Endodermal cell (in vitro differentiated cells): ENCODE measurements at regions not wholly inside any gene's neighbourhood (a gene's known extent, or its start where the extent isn't known, plus 50 kb on each side); places are given as distances from the start of the nearest gene placed in this dataset.
A peak's percentile ranks its signal among the peaks of the same experiment; 100 is the strongest.

Source experiments
- DNase-seq: peaks from one replicate; pipeline ENCODE4 v3.0.0-alpha.2; 2017
- H3K27ac ChIP-seq: 2 replicates; pipeline ENCODE4 v1.5.1; 2013; ENCODE audit warnings: mild to moderate bottlenecking, low read depth, low read length, moderate library complexity
- H3K27me3 ChIP-seq: 2 replicates; pipeline ENCODE4 v1.6.1; 2013; ENCODE audit warnings: mild to moderate bottlenecking, low read length, moderate library complexity; ENCODE audit not compliant: insufficient read depth, control insufficient read depth, poor library complexity, severe bottlenecking
- H3K36me3 ChIP-seq: 2 replicates; pipeline ENCODE4 v1.7.0; 2013; ENCODE audit warnings: mild to moderate bottlenecking, low read length, moderate library complexity; ENCODE audit not compliant: control insufficient read depth, insufficient read depth
- H3K4me1 ChIP-seq: one replicate; pipeline ENCODE4 v1.7.0; 2013; ENCODE audit warnings: low read length; ENCODE audit not compliant: control insufficient read depth, insufficient read depth
- H3K4me3 ChIP-seq: 2 replicates; pipeline ENCODE4 v1.5.1; 2013; ENCODE audit warnings: mild to moderate bottlenecking, low read length, moderate library complexity
- H3K9ac ChIP-seq: 2 replicates; pipeline ENCODE4 v1.6.1; 2013; ENCODE audit warnings: mild to moderate bottlenecking, low read length, moderate library complexity; ENCODE audit not compliant: poor library complexity, severe bottlenecking; ENCODE audit errors: extremely low read depth
- H3K9me3 ChIP-seq: 2 replicates; pipeline ENCODE4 v1.6.1; 2013; ENCODE audit warnings: mild to moderate bottlenecking, low read length, moderate library complexity; ENCODE audit not compliant: control insufficient read depth
- H3K27ac Mint-ChIP-seq: 2 replicates; pipeline ENCODE4 v1.8.0; 2020; ENCODE audit warnings: mixed read lengths
- H3K27me3 Mint-ChIP-seq: 2 replicates; pipeline ENCODE4 v1.8.0; 2021; ENCODE audit warnings: mild to moderate bottlenecking, mixed read lengths; ENCODE audit not compliant: insufficient read depth
- H3K36me3 Mint-ChIP-seq: 2 replicates; pipeline ENCODE4 v1.8.0; 2020; ENCODE audit warnings: low read depth, mixed read lengths
- H3K4me1 Mint-ChIP-seq: 2 replicates; pipeline ENCODE4 v1.8.0; 2020; ENCODE audit warnings: mixed read lengths
- H3K4me3 Mint-ChIP-seq: 2 replicates; pipeline ENCODE4 v1.8.0; 2020; ENCODE audit warnings: mild to moderate bottlenecking, moderate library complexity, mixed read lengths
- H3K9me3 Mint-ChIP-seq: 2 replicates; pipeline ENCODE4 v1.8.0; 2020; ENCODE audit warnings: mild to moderate bottlenecking, mixed read lengths
- WGBS, 2 experiments: methylation state at CpG; one replicate each; pipeline versions ENCODE4 v1.1.5 to v1.1.7; 2013; ENCODE audit warnings: missing lambda C conversion rate in 2 of 2, mixed read lengths in 1 of 2; ENCODE audit not compliant: insufficient coverage in 1 of 2, insufficient read length in 1 of 2; 5-methylcytosine and 5-hydroxymethylcytosine counted together
- TF ChIP-seq, protein P1 (sequence below): fragments of 200-600 bp; sonication (generic); conservative IDR thresholded peaks from 2 replicates; pipeline ENCODE4 v1.5.0; 2021; ENCODE audit warnings: antibody characterized with exemption, mild to moderate bottlenecking

DNA sequence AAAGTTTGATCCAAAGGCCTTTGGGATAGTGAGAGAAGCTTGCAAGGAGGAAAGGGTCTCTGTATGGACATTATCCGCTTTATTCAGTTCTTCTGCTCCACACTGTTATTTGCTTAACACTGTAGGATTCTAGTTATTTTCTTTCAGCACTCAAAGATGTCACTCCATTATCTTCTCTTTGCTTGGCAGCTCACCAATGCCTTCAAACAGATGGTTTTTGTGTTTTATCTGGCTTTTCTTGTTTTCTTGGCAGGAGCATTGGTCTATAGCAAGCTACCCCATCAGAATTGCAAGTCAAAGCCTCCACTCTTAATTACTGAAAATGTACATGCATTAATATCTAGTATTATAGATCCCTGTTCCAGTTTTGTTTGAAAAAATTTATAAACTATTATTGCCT is 138.8 kb downstream of the EVA1A start:
- H3K4me3 ChIP-seq = no peak overlapping the region
- Mint-ChIP-seq H3K4me1 (peaks cover 22% of the 10 kb centered on the region), H3K9me3 (peaks cover 4% of the 10 kb centered on the region), H3K27ac (no peak overlapping the region), H3K36me3 (no peaks in the 10 kb centered on the region), H3K4me3 (no peak overlapping the region), H3K27me3 (peaks cover 1% of the 10 kb centered on the region)
- DNase-seq = no peak
- H3K27ac ChIP-seq = no peak overlapping the region
- H3K4me1 ChIP-seq = no peaks in the 10 kb centered on the region
- TF ChIP-seq, protein P1, sequence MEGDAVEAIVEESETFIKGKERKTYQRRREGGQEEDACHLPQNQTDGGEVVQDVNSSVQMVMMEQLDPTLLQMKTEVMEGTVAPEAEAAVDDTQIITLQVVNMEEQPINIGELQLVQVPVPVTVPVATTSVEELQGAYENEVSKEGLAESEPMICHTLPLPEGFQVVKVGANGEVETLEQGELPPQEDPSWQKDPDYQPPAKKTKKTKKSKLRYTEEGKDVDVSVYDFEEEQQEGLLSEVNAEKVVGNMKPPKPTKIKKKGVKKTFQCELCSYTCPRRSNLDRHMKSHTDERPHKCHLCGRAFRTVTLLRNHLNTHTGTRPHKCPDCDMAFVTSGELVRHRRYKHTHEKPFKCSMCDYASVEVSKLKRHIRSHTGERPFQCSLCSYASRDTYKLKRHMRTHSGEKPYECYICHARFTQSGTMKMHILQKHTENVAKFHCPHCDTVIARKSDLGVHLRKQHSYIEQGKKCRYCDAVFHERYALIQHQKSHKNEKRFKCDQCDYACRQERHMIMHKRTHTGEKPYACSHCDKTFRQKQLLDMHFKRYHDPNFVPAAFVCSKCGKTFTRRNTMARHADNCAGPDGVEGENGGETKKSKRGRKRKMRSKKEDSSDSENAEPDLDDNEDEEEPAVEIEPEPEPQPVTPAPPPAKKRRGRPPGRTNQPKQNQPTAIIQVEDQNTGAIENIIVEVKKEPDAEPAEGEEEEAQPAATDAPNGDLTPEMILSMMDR = no peak
- no peaks in the 10 kb centered on the region for H3K36me3 ChIP-seq
- H3K9me3 ChIP-seq = peaks cover 6% of the 10 kb centered on the region
- H3K27me3 ChIP-seq = peaks cover 12% of the 10 kb centered on the region
- 78 to 100% methylated on average over 1 of the region's 1 CpG for WGBS, 2 experiments
- H3K9ac ChIP-seq = no peak overlapping the region

DNA sequence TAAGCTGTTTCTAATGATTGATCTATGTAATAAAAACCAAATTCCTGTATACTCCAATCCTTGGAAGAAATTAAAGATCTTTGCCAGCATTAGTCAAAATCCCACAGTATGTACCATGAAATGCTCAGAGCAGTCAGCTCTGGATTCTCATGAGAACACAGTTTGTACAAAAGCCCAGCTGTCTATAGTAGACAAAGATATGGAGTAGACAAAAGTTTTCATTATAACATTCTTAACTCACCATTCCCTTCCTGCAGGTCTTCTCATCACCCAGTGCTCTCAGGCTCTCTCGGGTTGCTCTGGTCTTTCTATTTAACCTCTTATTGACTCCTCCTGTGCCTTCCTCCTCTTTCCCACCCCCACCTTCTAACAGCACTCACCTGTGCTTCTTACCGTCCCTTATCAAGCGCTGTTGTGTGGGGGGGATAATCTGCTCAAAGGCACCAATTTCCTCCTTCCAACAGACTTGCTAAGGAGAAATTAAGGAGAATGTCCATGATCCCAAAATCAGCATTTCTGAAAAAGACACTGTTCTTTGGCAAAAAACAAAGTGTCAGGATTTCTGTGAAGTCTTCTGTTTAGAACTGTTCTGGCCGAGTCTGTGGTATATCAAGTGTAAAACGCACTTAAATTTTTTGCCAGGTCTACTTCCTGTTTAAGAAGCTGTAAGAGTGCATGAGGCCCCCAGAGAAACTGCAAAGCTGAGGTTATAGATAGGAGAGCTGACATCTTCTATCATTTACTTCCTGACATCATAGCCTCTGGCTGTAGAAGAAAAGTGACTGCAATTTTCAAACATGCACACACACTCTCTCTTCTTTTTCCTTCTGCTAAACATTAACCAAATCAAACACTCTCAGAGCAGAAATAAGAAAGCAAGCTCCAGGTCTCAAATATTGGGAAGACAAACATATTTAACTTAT is 144.1 kb downstream of the EVA1A start:
- no peaks in the 10 kb centered on the region for H3K36me3 Mint-ChIP-seq
- no peak overlapping the region for H3K27ac Mint-ChIP-seq
- no peak for DNase-seq
- WGBS, 2 experiments = 60 to 83% methylated on average over 2 to 5 of the region's 5 CpGs
- no peaks in the 10 kb centered on the region for H3K36me3 ChIP-seq
- H3K27ac ChIP-seq = no peak overlapping the region
- H3K4me3 Mint-ChIP-seq = peak overlapping the region; percentile 34
- no peak overlapping the region for H3K9ac ChIP-seq
- no peaks in the 10 kb centered on the region for H3K27me3 Mint-ChIP-seq
- H3K4me1 Mint-ChIP-seq = peaks cover 28% of the 10 kb centered on the region
- peaks cover under 1% of the 10 kb centered on the region for H3K9me3 ChIP-seq
- peak overlapping the region; percentile 30 for H3K4me3 ChIP-seq
- H3K27me3 ChIP-seq = peaks cover 14% of the 10 kb centered on the region
- H3K9me3 Mint-ChIP-seq = peaks cover 1% of the 10 kb centered on the region
- TF ChIP-seq, protein P1 = no peak
- H3K4me1 ChIP-seq = no peaks in the 10 kb centered on the region

DNA sequence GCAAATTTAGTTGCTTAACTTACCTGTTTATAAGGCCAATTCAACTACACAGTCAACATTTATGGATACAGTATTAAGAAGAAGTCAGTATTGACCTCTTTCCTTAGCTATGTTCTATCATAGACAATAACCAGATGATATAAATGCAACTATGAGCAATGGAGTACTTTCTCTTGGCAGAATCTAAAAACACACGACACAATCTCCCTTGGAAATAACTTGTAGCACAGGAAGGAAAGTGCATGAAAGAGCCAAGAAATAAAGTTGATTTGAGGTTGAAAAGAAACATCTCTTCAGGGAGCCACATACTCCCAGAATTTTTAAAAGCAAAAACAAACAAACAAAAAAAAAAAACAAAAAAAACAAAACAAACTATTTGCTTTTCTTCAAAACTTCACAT is 145.0 kb downstream of the EVA1A start:
- no peak overlapping the region for H3K27ac Mint-ChIP-seq
- no peak overlapping the region for H3K4me3 ChIP-seq
- H3K36me3 ChIP-seq = no peaks in the 10 kb centered on the region
- peaks cover 21% of the 10 kb centered on the region for H3K4me1 Mint-ChIP-seq
- H3K9ac ChIP-seq = no peak overlapping the region
- H3K27me3 ChIP-seq = peaks cover 14% of the 10 kb centered on the region
- DNase-seq = no peak
- H3K27me3 Mint-ChIP-seq = no peaks in the 10 kb centered on the region
- H3K4me3 Mint-ChIP-seq = peak overlapping the region; percentile 34
- TF ChIP-seq, protein P1 = no peak
- no peak overlapping the region for H3K27ac ChIP-seq
- no peaks in the 10 kb centered on the region for H3K4me1 ChIP-seq
- 100% methylated on average over 1 of the region's 1 CpG; no CpG with 5 or more reads in 1 of the 2 experiments for WGBS, 2 experiments
- H3K9me3 ChIP-seq = peaks cover 8% of the 10 kb centered on the region
- no peaks in the 10 kb centered on the region for H3K36me3 Mint-ChIP-seq
- H3K9me3 Mint-ChIP-seq = peaks cover 2% of the 10 kb centered on the region
